GM12874 (cell line): ENCODE measurements at regions not wholly inside any gene's neighbourhood (a gene's known extent, or its start where the extent isn't known, plus 50 kb on each side); places are given as distances from the start of the nearest gene placed in this dataset.

Experiments
- TF ChIP-seq, protein P1 (sequence below): IDR thresholded peaks from 2 replicates; pipeline ENCODE4 v1.5.1; 2011; ENCODE audit warnings: low read depth, mild to moderate bottlenecking, control low read depth, low read length, moderate library complexity; ENCODE audit not compliant: insufficient read depth

DNA sequence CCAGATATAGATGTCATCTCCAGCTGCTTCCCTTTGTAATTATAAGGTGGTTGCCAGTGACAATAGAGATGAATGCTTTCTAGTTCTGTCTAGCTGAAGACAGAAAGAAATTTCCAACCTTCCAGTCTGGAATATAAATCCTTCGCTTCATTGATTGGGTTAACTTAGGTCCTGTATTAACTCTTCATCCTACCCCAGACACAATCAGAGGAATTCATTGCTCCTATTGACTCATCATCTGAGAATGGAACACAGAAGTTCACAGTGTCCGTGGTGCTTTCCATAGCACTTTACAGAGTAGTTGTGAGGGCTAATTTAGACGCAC is 241.4 kb downstream of the NFKBIZ start:
- TF ChIP-seq, protein P1, sequence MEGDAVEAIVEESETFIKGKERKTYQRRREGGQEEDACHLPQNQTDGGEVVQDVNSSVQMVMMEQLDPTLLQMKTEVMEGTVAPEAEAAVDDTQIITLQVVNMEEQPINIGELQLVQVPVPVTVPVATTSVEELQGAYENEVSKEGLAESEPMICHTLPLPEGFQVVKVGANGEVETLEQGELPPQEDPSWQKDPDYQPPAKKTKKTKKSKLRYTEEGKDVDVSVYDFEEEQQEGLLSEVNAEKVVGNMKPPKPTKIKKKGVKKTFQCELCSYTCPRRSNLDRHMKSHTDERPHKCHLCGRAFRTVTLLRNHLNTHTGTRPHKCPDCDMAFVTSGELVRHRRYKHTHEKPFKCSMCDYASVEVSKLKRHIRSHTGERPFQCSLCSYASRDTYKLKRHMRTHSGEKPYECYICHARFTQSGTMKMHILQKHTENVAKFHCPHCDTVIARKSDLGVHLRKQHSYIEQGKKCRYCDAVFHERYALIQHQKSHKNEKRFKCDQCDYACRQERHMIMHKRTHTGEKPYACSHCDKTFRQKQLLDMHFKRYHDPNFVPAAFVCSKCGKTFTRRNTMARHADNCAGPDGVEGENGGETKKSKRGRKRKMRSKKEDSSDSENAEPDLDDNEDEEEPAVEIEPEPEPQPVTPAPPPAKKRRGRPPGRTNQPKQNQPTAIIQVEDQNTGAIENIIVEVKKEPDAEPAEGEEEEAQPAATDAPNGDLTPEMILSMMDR: no peak

DNA sequence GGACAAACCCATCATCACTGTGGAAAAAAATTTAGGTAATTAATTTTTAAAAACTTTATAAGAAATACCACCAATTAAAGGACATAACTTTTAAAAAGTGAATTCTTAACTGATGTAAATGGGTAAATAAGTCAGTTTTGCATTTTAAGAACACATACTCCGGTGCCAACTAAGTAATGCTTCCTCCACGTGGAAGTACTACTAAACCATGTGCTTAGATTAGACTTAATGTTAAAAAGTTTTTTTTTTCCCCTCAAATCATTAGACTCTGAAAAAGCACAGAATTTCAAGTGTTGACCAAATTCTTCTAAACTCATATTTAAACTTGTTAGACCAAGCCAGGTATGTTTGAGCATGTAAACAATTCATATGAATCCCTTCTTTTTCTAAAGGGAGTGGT is 242.0 kb downstream of the NFKBIZ start:
- TF ChIP-seq, protein P1: no peak

DNA sequence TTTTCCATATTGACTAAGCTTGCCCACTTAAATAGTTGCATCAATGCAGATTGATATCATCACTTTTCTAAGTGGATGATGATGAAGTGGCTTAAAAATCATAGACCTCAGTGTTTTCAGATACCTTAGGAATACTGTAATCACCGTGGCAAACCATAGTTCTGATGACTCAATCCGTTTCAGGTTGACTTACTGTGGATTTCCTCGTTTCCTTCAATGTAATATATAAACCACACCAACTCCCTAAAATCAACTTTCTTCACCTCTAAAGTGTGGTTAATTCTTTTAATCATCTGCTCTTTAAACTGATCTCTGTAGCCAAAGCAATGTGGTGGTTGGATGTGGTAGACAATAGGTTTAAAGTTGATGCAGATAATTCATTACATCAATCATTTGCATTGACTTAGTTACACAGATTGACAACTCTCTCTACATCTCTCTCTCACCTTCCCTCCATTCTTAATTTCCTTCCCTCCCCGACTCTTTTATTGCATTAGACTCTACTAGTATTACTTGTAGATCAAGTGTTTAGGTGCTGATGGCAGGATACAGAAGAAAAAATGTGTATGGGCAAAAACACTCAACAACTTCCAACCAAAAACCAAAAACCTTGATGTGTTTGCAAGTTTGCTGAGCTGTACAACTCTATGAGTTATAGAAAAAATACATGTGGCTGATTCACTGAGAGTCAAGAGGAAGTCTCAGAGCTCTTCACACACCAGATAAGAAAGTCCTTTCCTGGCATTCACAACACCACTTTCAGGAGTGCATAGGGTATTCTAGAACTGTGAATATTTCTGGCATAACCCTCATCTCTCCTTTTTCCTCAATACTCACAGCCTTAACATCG is 243.5 kb downstream of the NFKBIZ start:
- TF ChIP-seq, protein P1: no peak

DNA sequence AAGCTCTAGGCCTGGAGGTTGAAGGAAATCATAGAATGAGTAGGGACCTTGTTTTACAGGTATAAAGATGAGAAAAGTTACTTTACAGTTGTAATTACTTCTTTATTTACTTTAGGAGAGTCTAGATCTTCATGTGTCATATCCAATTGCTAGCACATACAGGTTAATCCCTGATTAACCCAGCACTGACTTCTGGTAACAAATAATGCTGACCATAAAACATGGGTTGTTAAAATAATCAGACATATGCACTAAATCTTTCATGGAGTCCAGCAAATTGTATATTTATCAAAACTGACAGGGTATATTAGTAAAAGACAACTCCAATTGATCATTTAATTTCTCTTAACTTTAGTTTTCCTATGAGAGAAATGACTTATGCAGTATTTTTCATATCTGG is 245.2 kb downstream of the NFKBIZ start:
- TF ChIP-seq, protein P1: no peak

DNA sequence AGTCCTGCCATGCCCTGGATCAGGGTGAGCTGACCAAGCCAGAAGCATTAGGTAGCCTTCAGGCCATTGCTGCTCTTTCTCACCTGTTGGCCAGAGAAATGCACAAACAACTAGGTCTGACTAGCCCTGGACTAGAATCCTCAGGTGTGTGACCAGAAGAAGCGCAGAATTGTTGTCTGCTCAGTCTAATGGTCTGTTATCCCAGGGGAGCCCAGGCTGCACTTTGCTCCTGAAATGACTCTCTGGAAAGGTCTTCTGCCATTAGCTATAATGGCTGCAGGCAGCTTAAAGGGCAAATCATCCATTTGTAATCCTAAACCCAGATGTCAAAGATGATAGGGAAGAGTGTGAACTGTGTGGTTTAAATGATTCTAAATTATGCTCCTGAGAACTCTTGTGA is 246.1 kb downstream of the NFKBIZ start:
- TF ChIP-seq, protein P1: no peak

DNA sequence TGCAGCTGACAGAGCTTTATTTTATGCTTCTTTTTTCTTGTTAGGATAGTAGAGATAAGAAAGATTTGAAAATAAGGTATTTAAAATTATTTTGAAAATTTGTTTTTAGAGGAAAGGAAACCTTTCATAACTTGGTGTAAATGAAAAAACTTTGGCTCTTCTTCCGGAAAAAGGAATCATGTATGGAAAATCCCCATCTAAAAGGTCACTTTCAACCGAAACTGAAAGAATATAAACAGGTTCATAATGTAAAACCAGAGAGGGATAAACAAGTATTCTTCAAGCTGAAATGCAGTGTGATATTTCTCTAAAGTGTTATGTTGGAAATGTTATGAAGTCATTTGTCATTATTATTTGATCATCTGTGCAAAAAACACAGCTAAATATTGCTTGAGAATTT is 246.8 kb downstream of the NFKBIZ start:
- TF ChIP-seq, protein P1: no peak

DNA sequence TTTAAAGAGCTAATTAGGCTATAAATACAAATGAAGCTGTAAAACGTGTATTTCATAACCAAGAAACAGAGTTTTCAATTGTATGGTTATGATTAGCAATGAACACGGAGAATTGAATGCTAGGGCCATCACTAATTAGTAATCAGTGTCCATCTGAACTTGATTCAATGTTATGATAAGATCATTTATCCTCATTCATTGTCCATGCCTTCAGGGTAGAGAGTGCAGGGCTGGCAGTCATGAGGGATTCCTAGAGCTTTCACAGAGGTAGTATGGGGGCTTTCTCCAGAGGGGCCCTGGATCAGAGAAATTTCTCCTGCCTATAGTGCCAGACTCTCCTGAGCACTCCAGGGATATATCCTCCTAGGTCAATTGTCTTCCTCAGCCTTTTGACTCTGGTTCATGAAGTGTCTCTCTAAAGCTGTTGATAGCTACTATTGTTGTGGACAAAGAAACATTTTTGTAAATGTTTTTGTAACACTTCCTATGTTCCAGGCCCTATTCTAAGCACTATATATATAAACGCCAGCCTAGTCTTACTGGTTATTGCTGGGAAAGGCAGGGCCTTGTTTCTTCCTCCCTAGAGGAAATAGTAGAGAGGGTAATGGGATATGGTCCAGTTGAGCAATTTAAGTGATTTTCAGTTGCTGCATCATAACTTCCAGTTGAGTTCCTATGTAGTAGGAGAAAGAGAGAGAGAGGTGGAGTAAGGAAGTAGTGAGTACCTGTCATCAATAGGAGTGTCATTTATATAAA is 249.0 kb downstream of the NFKBIZ start:
- TF ChIP-seq, protein P1: no peak
